ELR (cell line): ENCODE measurements at regions not wholly inside any gene's neighbourhood (a gene's known extent, or its start where the extent isn't known, plus 50 kb on each side); places are given as distances from the start of the nearest gene placed in this dataset.
A peak's percentile ranks its signal among the peaks of the same experiment; 100 is the strongest.
"Not testable (repeated sequence)": the region's sequence is repeated elsewhere in the genome, so short reads cannot be mapped to it uniquely, and the experiment has no call there.

Experiments
- DNase-seq: peaks from one replicate; pipeline ENCODE4 v3.0.0-alpha.2; 2015; ENCODE audit warnings: low read depth

- no peak for DNase-seq
Measured at GRCh38 chr3:96483781-96484180, 330.6 kb upstream of the EPHA6 start.

- no peak for DNase-seq
Measured at GRCh38 chr3:96488708-96489107, 325.7 kb upstream of the EPHA6 start.

- no peak for DNase-seq
Measured at GRCh38 chr3:96491023-96491422, 323.4 kb upstream of the EPHA6 start.

- DNase-seq: no peak
Measured at GRCh38 chr3:96491868-96492267, 322.5 kb upstream of the EPHA6 start.

- no peak for DNase-seq
Measured at GRCh38 chr3:96510334-96510733, 304.1 kb upstream of the EPHA6 start.

GRCh38 chr3:96537165-96537564 lies 277.2 kb upstream of the EPHA6 start:
- no peak for DNase-seq

- no peak for DNase-seq
Measured at GRCh38 chr3:96538186-96538585, 276.2 kb upstream of the EPHA6 start.

- no peak for DNase-seq
Measured at GRCh38 chr3:96548073-96548472, 266.3 kb upstream of the EPHA6 start.

GRCh38 chr3:96576935-96577334 lies 237.5 kb upstream of the EPHA6 start:
- DNase-seq: no peak

GRCh38 chr3:96584066-96584465 lies 230.3 kb upstream of the EPHA6 start:
- DNase-seq: no peak

- not testable (repeated sequence) for DNase-seq
Measured at GRCh38 chr3:96606865-96607264, 207.5 kb upstream of the EPHA6 start.

- no peak for DNase-seq
Measured at GRCh38 chr3:96619475-96619874, 194.9 kb upstream of the EPHA6 start.

GRCh38 chr3:96622878-96623277 lies 191.5 kb upstream of the EPHA6 start:
- DNase-seq: no peak

GRCh38 chr3:96631050-96631449 lies 183.3 kb upstream of the EPHA6 start:
- no peak for DNase-seq

GRCh38 chr3:96646596-96646995 lies 167.8 kb upstream of the EPHA6 start:
- DNase-seq: no peak

- DNase-seq: no peak
Measured at GRCh38 chr3:96657710-96658109, 156.7 kb upstream of the EPHA6 start.

GRCh38 chr3:96671861-96672595 lies 142.4 kb upstream of the EPHA6 start:
- DNase-seq: peak; percentile 0

- DNase-seq: no peak
Measured at GRCh38 chr3:96677156-96677555, 137.2 kb upstream of the EPHA6 start.

- no peak for DNase-seq
Measured at GRCh38 chr3:96678325-96678724, 136.1 kb upstream of the EPHA6 start.

- no peak for DNase-seq
Measured at GRCh38 chr3:96700322-96701315, 113.8 kb upstream of the EPHA6 start.

- no peak for DNase-seq
Measured at GRCh38 chr3:96705895-96706294, 108.5 kb upstream of the EPHA6 start.

GRCh38 chr3:96706509-96706908 lies 107.9 kb upstream of the EPHA6 start:
- no peak for DNase-seq

GRCh38 chr3:96711816-96712215 lies 102.6 kb upstream of the EPHA6 start:
- DNase-seq: no peak
